Activated CD4-positive, alpha-beta T cell treated with anti-CD3 and anti-CD28 coated beads, Interleukin-2, amount 10 ng/mL, durations not matched to agents 24 days and 14 days (primary cell): ENCODE measurements at regions not wholly inside any gene's neighbourhood (a gene's known extent, or its start where the extent isn't known, plus 50 kb on each side); places are given as distances from the start of the nearest gene placed in this dataset.

Experiments used
- DNase-seq: peaks from one replicate; pipeline ENCODE4 v3.0.0; 2022
- H3K27ac Mint-ChIP-seq: one replicate; pipeline ENCODE4 v1.8.0; 2022; ENCODE audit warnings: mild to moderate bottlenecking, mixed read lengths
- H3K27me3 Mint-ChIP-seq: one replicate; pipeline ENCODE4 v1.8.0; 2022; ENCODE audit warnings: mixed read lengths
- H3K36me3 Mint-ChIP-seq: one replicate; pipeline ENCODE4 v1.8.0; 2022; ENCODE audit warnings: low read depth, mild to moderate bottlenecking, mixed read lengths
- H3K4me1 Mint-ChIP-seq: one replicate; pipeline ENCODE4 v1.8.0; 2021; ENCODE audit warnings: mixed read lengths
- H3K4me3 Mint-ChIP-seq: one replicate; pipeline ENCODE4 v1.8.0; 2022; ENCODE audit warnings: mild to moderate bottlenecking, moderate library complexity, mixed read lengths
- H3K9me3 Mint-ChIP-seq: one replicate; pipeline ENCODE4 v1.8.0; 2021; ENCODE audit warnings: mixed read lengths
- intact Hi-C: fragments of 100-400 bp; cut with micrococcal nuclease; formaldehyde crosslinking; loops from one replicate; pipeline ENCODE4 v1.15.1; 2023

GRCh38 chr13:104796581-104796980 lies 1730.4 kb upstream of the SLC10A2 start:
- Mint-ChIP-seq H3K36me3 (no peaks in the 10 kb centered on the region), H3K4me3 (no peak overlapping the region), H3K9me3 (no peaks in the 10 kb centered on the region), H3K4me1 (no peaks in the 10 kb centered on the region), H3K27me3 (no peaks in the 10 kb centered on the region), H3K27ac (no peak overlapping the region)
- DNase-seq = no peak
- intact Hi-C loops = no loop called here

- DNase-seq = no peak
- Mint-ChIP-seq H3K27ac (no peak overlapping the region), H3K4me3 (no peak overlapping the region), H3K36me3 (no peaks in the 10 kb centered on the region), H3K9me3 (no peaks in the 10 kb centered on the region), H3K4me1 (no peaks in the 10 kb centered on the region), H3K27me3 (no peaks in the 10 kb centered on the region)
- intact Hi-C loops = no loop called here
Observed at GRCh38 chr13:104785952-104786351, 1719.7 kb upstream of the SLC10A2 start.

GRCh38 chr13:104784891-104785290 lies 1718.7 kb upstream of the SLC10A2 start:
- no peak overlapping the region for H3K27ac Mint-ChIP-seq

GRCh38 chr13:104782741-104783140 lies 1716.5 kb upstream of the SLC10A2 start:
- Mint-ChIP-seq H3K4me3 (no peak overlapping the region), H3K27ac (no peak overlapping the region), H3K36me3 (no peaks in the 10 kb centered on the region), H3K4me1 (no peaks in the 10 kb centered on the region), H3K9me3 (no peaks in the 10 kb centered on the region), H3K27me3 (no peaks in the 10 kb centered on the region)
- no peak for DNase-seq
- intact Hi-C loops = no loop called here

More at GRCh38 chr13:104784891-104785290, 1718.7 kb upstream of the SLC10A2 start:
- intact Hi-C loops = no loop called here
- H3K4me1 Mint-ChIP-seq = no peaks in the 10 kb centered on the region
- H3K27me3 Mint-ChIP-seq = no peaks in the 10 kb centered on the region
- H3K9me3 Mint-ChIP-seq = no peaks in the 10 kb centered on the region
- H3K36me3 Mint-ChIP-seq = no peaks in the 10 kb centered on the region
- no peak overlapping the region for H3K4me3 Mint-ChIP-seq
- DNase-seq = no peak

GRCh38 chr13:104779311-104779993 lies 1713.2 kb upstream of the SLC10A2 start:
- intact Hi-C loops = no loop called here
- no peak for DNase-seq
- Mint-ChIP-seq H3K9me3 (no peaks in the 10 kb centered on the region), H3K4me3 (no peak overlapping the region), H3K4me1 (no peaks in the 10 kb centered on the region), H3K36me3 (no peaks in the 10 kb centered on the region), H3K27ac (no peak overlapping the region), H3K27me3 (no peaks in the 10 kb centered on the region)

- no peaks in the 10 kb centered on the region for H3K9me3 Mint-ChIP-seq
- H3K36me3 Mint-ChIP-seq = no peaks in the 10 kb centered on the region
- no peak for DNase-seq
- no peaks in the 10 kb centered on the region for H3K27me3 Mint-ChIP-seq
- H3K4me1 Mint-ChIP-seq = no peaks in the 10 kb centered on the region
- intact Hi-C loops = no loop called here
- no peak overlapping the region for H3K27ac Mint-ChIP-seq
- no peak overlapping the region for H3K4me3 Mint-ChIP-seq
Observed at GRCh38 chr13:104773775-104774174, 1707.6 kb upstream of the SLC10A2 start.

GRCh38 chr13:104769545-104769944 lies 1703.3 kb upstream of the SLC10A2 start:
- no peaks in the 10 kb centered on the region for H3K27me3 Mint-ChIP-seq
- no peaks in the 10 kb centered on the region for H3K4me1 Mint-ChIP-seq
- H3K9me3 Mint-ChIP-seq = no peaks in the 10 kb centered on the region
- H3K27ac Mint-ChIP-seq = no peak overlapping the region
- H3K36me3 Mint-ChIP-seq = no peaks in the 10 kb centered on the region
- intact Hi-C loops = no loop called here
- DNase-seq = no peak
- no peak overlapping the region for H3K4me3 Mint-ChIP-seq

GRCh38 chr13:104766319-104766718 lies 1700.1 kb upstream of the SLC10A2 start:
- intact Hi-C loops = no loop called here
- H3K4me3 Mint-ChIP-seq = no peak overlapping the region
- no peaks in the 10 kb centered on the region for H3K27me3 Mint-ChIP-seq
- H3K4me1 Mint-ChIP-seq = no peaks in the 10 kb centered on the region
- H3K9me3 Mint-ChIP-seq = no peaks in the 10 kb centered on the region
- no peak overlapping the region for H3K27ac Mint-ChIP-seq
- H3K36me3 Mint-ChIP-seq = no peaks in the 10 kb centered on the region
- DNase-seq = no peak

- no peak for DNase-seq
- no peaks in the 10 kb centered on the region for H3K36me3 Mint-ChIP-seq
- intact Hi-C loops = no loop called here
- no peaks in the 10 kb centered on the region for H3K4me1 Mint-ChIP-seq
- H3K4me3 Mint-ChIP-seq = no peak overlapping the region
- H3K27ac Mint-ChIP-seq = no peak overlapping the region
- no peaks in the 10 kb centered on the region for H3K9me3 Mint-ChIP-seq
- H3K27me3 Mint-ChIP-seq = no peaks in the 10 kb centered on the region
Observed at GRCh38 chr13:104764600-104764999, 1698.4 kb upstream of the SLC10A2 start.

- intact Hi-C loops = no loop called here
- Mint-ChIP-seq H3K9me3 (no peaks in the 10 kb centered on the region), H3K27me3 (no peaks in the 10 kb centered on the region), H3K27ac (no peak overlapping the region), H3K4me3 (no peak overlapping the region), H3K4me1 (no peaks in the 10 kb centered on the region), H3K36me3 (no peaks in the 10 kb centered on the region)
- DNase-seq = no peak
Observed at GRCh38 chr13:104759069-104759468, 1692.9 kb upstream of the SLC10A2 start.

- Mint-ChIP-seq H3K27me3 (no peaks in the 10 kb centered on the region), H3K9me3 (no peaks in the 10 kb centered on the region), H3K4me1 (no peaks in the 10 kb centered on the region), H3K4me3 (no peak overlapping the region), H3K27ac (no peak overlapping the region), H3K36me3 (no peaks in the 10 kb centered on the region)
- no peak for DNase-seq
- intact Hi-C loops = no loop called here
Observed at GRCh38 chr13:104757712-104758111, 1691.5 kb upstream of the SLC10A2 start.

GRCh38 chr13:104750377-104750776 lies 1684.2 kb upstream of the SLC10A2 start:
- H3K27ac Mint-ChIP-seq = no peak overlapping the region
- DNase-seq = no peak
- H3K9me3 Mint-ChIP-seq = no peaks in the 10 kb centered on the region
- H3K4me3 Mint-ChIP-seq = no peak overlapping the region
- H3K27me3 Mint-ChIP-seq = no peaks in the 10 kb centered on the region
- H3K4me1 Mint-ChIP-seq = no peaks in the 10 kb centered on the region
- no peaks in the 10 kb centered on the region for H3K36me3 Mint-ChIP-seq
- intact Hi-C loops = no loop called here

GRCh38 chr13:104740641-104741222 lies 1674.5 kb upstream of the SLC10A2 start:
- DNase-seq = no peak
- Mint-ChIP-seq H3K9me3 (no peaks in the 10 kb centered on the region), H3K36me3 (no peaks in the 10 kb centered on the region), H3K4me3 (no peak overlapping the region), H3K27ac (no peak overlapping the region), H3K27me3 (no peaks in the 10 kb centered on the region), H3K4me1 (no peaks in the 10 kb centered on the region)
- intact Hi-C loops = no loop called here

- H3K4me1 Mint-ChIP-seq = no peaks in the 10 kb centered on the region
- H3K36me3 Mint-ChIP-seq = no peaks in the 10 kb centered on the region
Observed at GRCh38 chr13:104737713-104738112, 1671.5 kb upstream of the SLC10A2 start.

GRCh38 chr13:104733427-104733826 lies 1667.2 kb upstream of the SLC10A2 start:
- no peaks in the 10 kb centered on the region for H3K36me3 Mint-ChIP-seq
- H3K27me3 Mint-ChIP-seq = no peaks in the 10 kb centered on the region
- H3K9me3 Mint-ChIP-seq = no peaks in the 10 kb centered on the region
- no peak for DNase-seq
- H3K4me1 Mint-ChIP-seq = no peaks in the 10 kb centered on the region
- H3K27ac Mint-ChIP-seq = no peak overlapping the region
- H3K4me3 Mint-ChIP-seq = no peak overlapping the region
- intact Hi-C loops = no loop called here

More at GRCh38 chr13:104737713-104738112, 1671.5 kb upstream of the SLC10A2 start:
- H3K4me3 Mint-ChIP-seq = no peak overlapping the region
- H3K27ac Mint-ChIP-seq = no peak overlapping the region
- no peak for DNase-seq
- H3K9me3 Mint-ChIP-seq = no peaks in the 10 kb centered on the region
- intact Hi-C loops = no loop called here
- H3K27me3 Mint-ChIP-seq = no peaks in the 10 kb centered on the region
